ENCODE measurements at regions not wholly inside any gene's neighbourhood (a gene's known extent, or its start where the extent isn't known, plus 50 kb on each side); places are given as distances from the start of the nearest gene placed in this dataset.

GRCh38 chr5:86684222-86684621 lies 66.5 kb downstream of the COX7C start:
- 84 to 85% methylated on average over 2 of the region's 2 CpGs for WGBS, 2 donors
- H3K9me3 ChIP-seq: no peaks in the 10 kb centered on the region
- DNase-seq (no peak), ATAC-seq (no peak), FAIRE-seq (no peak)
- intact Hi-C loops (cut with DNase I): no loop called here
- H3K4me1 ChIP-seq: peaks cover 0 to 4% (median 4%) of the 10 kb centered on the region in 3 donors
- TF ChIP-seq CTCF (IDR thresholded peaks at IDR 0.05): no peak
- no peak overlapping the region for H3K4me3 ChIP-seq
- no peaks in the 10 kb centered on the region for H3K27me3 ChIP-seq
- H3K36me3 ChIP-seq: no peaks in the 10 kb centered on the region
- no peak overlapping the region for H3K27ac ChIP-seq

GRCh38 chr5:86686046-86686445 lies 68.3 kb downstream of the COX7C start:
- Histone ChIP-seq H3K27ac (no peak overlapping the region), H3K4me3 (no peak overlapping the region), H3K4me1 (no peaks in the 10 kb centered on the region), H3K27me3 (no peaks in the 10 kb centered on the region), H3K9me3 (no peaks in the 10 kb centered on the region), H3K36me3 (no peaks in the 10 kb centered on the region)
- TF ChIP-seq CTCF (IDR thresholded peaks at IDR 0.05): no peak
- no peak for FAIRE-seq
- no peak for DNase-seq
- 34 to 66% methylated on average over 1 of the region's 1 CpG for WGBS, 2 donors
- no peak for ATAC-seq
- intact Hi-C loops (cut with DNase I): no loop called here

GRCh38 chr5:86688406-86688805 lies 70.7 kb downstream of the COX7C start:
- FAIRE-seq: no peak
- no peak for ATAC-seq
- no peak for DNase-seq
- Histone ChIP-seq H3K9me3 (no peaks in the 10 kb centered on the region), H3K36me3 (no peaks in the 10 kb centered on the region), H3K27ac (no peak overlapping the region), H3K27me3 (no peaks in the 10 kb centered on the region), H3K4me1 (no peaks in the 10 kb centered on the region), H3K4me3 (no peak overlapping the region)
- no peak for TF ChIP-seq CTCF (IDR thresholded peaks at IDR 0.05)
- 42 to 46% methylated on average over 2 of the region's 2 CpGs for WGBS, 2 donors
- intact Hi-C loops (cut with DNase I): no loop called here

GRCh38 chr5:86689103-86689729 lies 71.5 kb downstream of the COX7C start:
- intact Hi-C loops (cut with DNase I): no loop called here
- ATAC-seq: no peak
- DNase-seq: no peak
- no peak for TF ChIP-seq CTCF (IDR thresholded peaks at IDR 0.05)
- WGBS, 2 donors: 83 to 89% methylated on average over 1 of the region's 1 CpG
- FAIRE-seq: no peak
- Histone ChIP-seq H3K4me3 (no peak overlapping the region), H3K36me3 (no peaks in the 10 kb centered on the region), H3K4me1 (no peaks in the 10 kb centered on the region), H3K27ac (no peak overlapping the region), H3K9me3 (no peaks in the 10 kb centered on the region), H3K27me3 (no peaks in the 10 kb centered on the region)

- no peak overlapping the region for H3K4me3 ChIP-seq
- 9 to 16% methylated on average over 1 of the region's 1 CpG for WGBS, 2 donors
- ATAC-seq (no peak), FAIRE-seq (no peak), DNase-seq (no peak)
- H3K27ac ChIP-seq: no peak overlapping the region
- no peaks in the 10 kb centered on the region for H3K36me3 ChIP-seq
- H3K4me1 ChIP-seq: no peaks in the 10 kb centered on the region
- no peak for TF ChIP-seq CTCF (IDR thresholded peaks at IDR 0.05)
- intact Hi-C loops (cut with DNase I): no loop called here
- no peaks in the 10 kb centered on the region for H3K27me3 ChIP-seq
- no peaks in the 10 kb centered on the region for H3K9me3 ChIP-seq
Measured at GRCh38 chr5:86709157-86709881, 91.6 kb downstream of the COX7C start.

All from pancreas (tissue), 10 donors.